ENCODE measurements at regions not wholly inside any gene's neighbourhood (a gene's known extent, or its start where the extent isn't known, plus 50 kb on each side); places are given as distances from the start of the nearest gene placed in this dataset.

DNA sequence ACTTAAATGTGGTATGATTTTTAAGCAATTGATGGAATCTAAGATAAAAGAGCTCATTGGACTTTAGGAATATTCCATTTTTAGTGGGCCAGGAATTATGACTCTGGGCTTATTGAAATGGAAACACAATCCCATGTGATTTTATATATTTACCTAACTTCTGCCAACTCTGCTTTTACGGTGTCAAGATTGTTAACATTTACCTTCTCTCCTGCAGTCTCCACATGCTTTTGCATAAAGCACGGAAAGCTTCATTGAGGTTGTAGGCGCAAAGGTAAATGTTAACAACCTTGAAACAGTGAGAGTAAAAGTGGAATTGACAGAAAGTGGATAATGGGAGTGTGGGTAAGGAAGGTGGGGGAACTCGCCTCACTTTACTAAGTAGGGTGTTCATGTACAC, 468.1 kb downstream of the PMP22 start:
- no peak for TF ChIP-seq EZH2phosphoT487 (IDR thresholded peaks at IDR 0.05; ENCODE audit: low read depth)
- TF ChIP-seq, protein P1, sequence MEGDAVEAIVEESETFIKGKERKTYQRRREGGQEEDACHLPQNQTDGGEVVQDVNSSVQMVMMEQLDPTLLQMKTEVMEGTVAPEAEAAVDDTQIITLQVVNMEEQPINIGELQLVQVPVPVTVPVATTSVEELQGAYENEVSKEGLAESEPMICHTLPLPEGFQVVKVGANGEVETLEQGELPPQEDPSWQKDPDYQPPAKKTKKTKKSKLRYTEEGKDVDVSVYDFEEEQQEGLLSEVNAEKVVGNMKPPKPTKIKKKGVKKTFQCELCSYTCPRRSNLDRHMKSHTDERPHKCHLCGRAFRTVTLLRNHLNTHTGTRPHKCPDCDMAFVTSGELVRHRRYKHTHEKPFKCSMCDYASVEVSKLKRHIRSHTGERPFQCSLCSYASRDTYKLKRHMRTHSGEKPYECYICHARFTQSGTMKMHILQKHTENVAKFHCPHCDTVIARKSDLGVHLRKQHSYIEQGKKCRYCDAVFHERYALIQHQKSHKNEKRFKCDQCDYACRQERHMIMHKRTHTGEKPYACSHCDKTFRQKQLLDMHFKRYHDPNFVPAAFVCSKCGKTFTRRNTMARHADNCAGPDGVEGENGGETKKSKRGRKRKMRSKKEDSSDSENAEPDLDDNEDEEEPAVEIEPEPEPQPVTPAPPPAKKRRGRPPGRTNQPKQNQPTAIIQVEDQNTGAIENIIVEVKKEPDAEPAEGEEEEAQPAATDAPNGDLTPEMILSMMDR (IDR thresholded peaks at IDR 0.05; ENCODE audit: low read depth, low read length) = no peak
- Histone ChIP-seq H3K4me2 (ENCODE audit: low read length) (no peak overlapping the region), H3K4me1 (ENCODE audit: low read length) (no peaks in the 10 kb centered on the region), H3K4me3 (ENCODE audit: low read length) (no peak overlapping the region), H3K9ac (ENCODE audit: low read length) (no peak overlapping the region), H3K9me3 (ENCODE audit: insufficient read depth, low read length) (no peaks in the 10 kb centered on the region), H3K36me3 (replicated peaks; ENCODE audit: low read depth, low read length) (no peaks in the 10 kb centered on the region), H3K27me3 (ENCODE audit: low read depth, low read length) (no peaks in the 10 kb centered on the region), H3K27ac (ENCODE audit: low read length) (no peak overlapping the region), H4K20me1 (ENCODE audit: insufficient read depth, low read length) (no peaks in the 10 kb centered on the region), H3K79me2 (ENCODE audit: low read length) (no peaks in the 10 kb centered on the region), H2AFZ (ENCODE audit: low read depth, low read length) (no peak overlapping the region)

DNA sequence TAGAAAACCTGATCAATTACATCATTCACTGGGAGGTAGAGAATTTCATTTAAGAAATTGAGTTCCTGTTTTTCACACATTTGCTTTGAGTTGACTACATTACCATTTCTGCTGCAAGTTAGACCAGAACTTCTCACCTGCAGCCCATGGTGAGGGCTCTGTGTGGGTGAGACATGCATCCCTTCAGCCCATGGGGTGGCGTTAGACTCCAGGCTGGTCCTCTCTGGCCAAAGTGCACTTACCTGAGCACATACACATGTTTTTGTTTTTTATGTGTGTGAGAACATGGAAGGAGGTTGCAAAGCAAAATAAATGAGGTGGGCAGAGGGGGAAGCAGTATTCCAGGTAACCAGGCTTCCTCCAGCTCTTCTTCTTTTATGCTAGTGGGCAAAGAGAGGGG, 470.2 kb downstream of the PMP22 start:
- Histone ChIP-seq H3K9ac (ENCODE audit: low read length) (no peak overlapping the region), H2AFZ (ENCODE audit: low read depth, low read length) (no peak overlapping the region), H3K27ac (ENCODE audit: low read length) (no peak overlapping the region), H3K4me2 (ENCODE audit: low read length) (no peak overlapping the region), H3K4me3 (ENCODE audit: low read length) (no peak overlapping the region), H3K4me1 (ENCODE audit: low read length) (no peaks in the 10 kb centered on the region), H3K36me3 (replicated peaks; ENCODE audit: low read depth, low read length) (no peaks in the 10 kb centered on the region), H4K20me1 (ENCODE audit: insufficient read depth, low read length) (no peaks in the 10 kb centered on the region), H3K27me3 (ENCODE audit: low read depth, low read length) (no peaks in the 10 kb centered on the region), H3K9me3 (ENCODE audit: insufficient read depth, low read length) (no peaks in the 10 kb centered on the region), H3K79me2 (ENCODE audit: low read length) (no peaks in the 10 kb centered on the region)
- no peak for TF ChIP-seq EZH2phosphoT487 (IDR thresholded peaks at IDR 0.05; ENCODE audit: low read depth)
- TF ChIP-seq, protein P1 (IDR thresholded peaks at IDR 0.05; ENCODE audit: low read depth, low read length) = no peak

DNA sequence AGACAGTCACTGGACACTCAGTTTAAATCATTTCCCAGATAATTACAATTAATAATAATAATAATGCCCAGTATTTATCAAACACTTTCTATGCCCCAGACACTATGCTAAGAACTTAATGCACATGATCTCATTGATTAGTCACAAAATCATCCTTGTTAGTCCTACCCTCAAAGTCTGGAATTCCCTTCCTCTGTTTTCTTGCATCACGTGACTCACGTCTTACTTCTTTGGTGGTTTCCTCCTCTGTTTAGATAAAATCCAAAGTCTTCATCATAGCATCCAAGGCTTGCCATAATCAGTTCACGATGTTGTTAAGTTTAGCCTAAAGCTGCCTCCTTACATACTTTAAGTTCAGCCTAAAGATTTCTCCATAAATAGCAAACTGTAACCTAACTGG, 471.9 kb downstream of the PMP22 start:
- no peak overlapping the region for H3K9ac ChIP-seq (ENCODE audit: low read length)
- no peaks in the 10 kb centered on the region for H3K27me3 ChIP-seq (ENCODE audit: low read depth, low read length)
- H3K9me3 ChIP-seq (ENCODE audit: insufficient read depth, low read length) = no peaks in the 10 kb centered on the region
- H2AFZ ChIP-seq (ENCODE audit: low read depth, low read length) = no peak overlapping the region
- no peak overlapping the region for H3K27ac ChIP-seq (ENCODE audit: low read length)
- H3K79me2 ChIP-seq (ENCODE audit: low read length) = no peaks in the 10 kb centered on the region
- no peak overlapping the region for H3K4me2 ChIP-seq (ENCODE audit: low read length)
- H4K20me1 ChIP-seq (ENCODE audit: insufficient read depth, low read length) = no peaks in the 10 kb centered on the region
- no peaks in the 10 kb centered on the region for H3K36me3 ChIP-seq (replicated peaks; ENCODE audit: low read depth, low read length)
- H3K4me3 ChIP-seq (ENCODE audit: low read length) = no peak overlapping the region
- no peaks in the 10 kb centered on the region for H3K4me1 ChIP-seq (ENCODE audit: low read length)
- TF ChIP-seq, protein P1 (IDR thresholded peaks at IDR 0.05; ENCODE audit: low read depth, low read length) = no peak
- no peak for TF ChIP-seq EZH2phosphoT487 (IDR thresholded peaks at IDR 0.05; ENCODE audit: low read depth)

DNA sequence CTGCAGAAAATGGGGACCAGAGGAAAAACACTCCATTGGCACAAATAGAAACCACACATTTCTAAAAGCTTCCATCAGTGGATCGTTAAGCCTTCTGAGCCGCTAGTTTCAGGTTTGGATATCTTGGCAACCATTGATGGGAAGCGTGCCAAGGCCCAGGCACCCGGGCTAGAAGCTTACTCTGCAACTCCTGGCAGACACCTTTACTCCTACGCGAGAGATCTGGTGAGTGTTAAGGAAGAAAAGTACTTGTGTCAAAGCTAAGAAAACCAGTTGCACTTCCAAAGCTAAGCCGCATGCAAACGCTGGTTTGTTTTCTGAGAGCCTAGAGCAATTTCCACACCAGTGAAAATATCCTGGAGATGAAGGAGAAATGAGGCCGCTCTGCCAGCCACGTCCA, 472.4 kb downstream of the PMP22 start:
- H3K27ac ChIP-seq (ENCODE audit: low read length) = no peak overlapping the region
- no peak overlapping the region for H3K4me3 ChIP-seq (ENCODE audit: low read length)
- no peaks in the 10 kb centered on the region for H4K20me1 ChIP-seq (ENCODE audit: insufficient read depth, low read length)
- no peak for TF ChIP-seq EZH2phosphoT487 (IDR thresholded peaks at IDR 0.05; ENCODE audit: low read depth)
- TF ChIP-seq, protein P1 (IDR thresholded peaks at IDR 0.05; ENCODE audit: low read depth, low read length) = no peak
- no peaks in the 10 kb centered on the region for H3K79me2 ChIP-seq (ENCODE audit: low read length)
- no peaks in the 10 kb centered on the region for H3K4me1 ChIP-seq (ENCODE audit: low read length)
- no peaks in the 10 kb centered on the region for H3K36me3 ChIP-seq (replicated peaks; ENCODE audit: low read depth, low read length)
- H3K4me2 ChIP-seq (ENCODE audit: low read length) = no peak overlapping the region
- H2AFZ ChIP-seq (ENCODE audit: low read depth, low read length) = no peak overlapping the region
- H3K27me3 ChIP-seq (ENCODE audit: low read depth, low read length) = no peaks in the 10 kb centered on the region
- no peak overlapping the region for H3K9ac ChIP-seq (ENCODE audit: low read length)
- H3K9me3 ChIP-seq (ENCODE audit: insufficient read depth, low read length) = no peaks in the 10 kb centered on the region
